Activated T-cell treated with anti-CD3 and anti-CD28 coated beads for 24 hours (primary cell): ENCODE measurements at regions not wholly inside any gene's neighbourhood (a gene's known extent, or its start where the extent isn't known, plus 50 kb on each side); places are given as distances from the start of the nearest gene placed in this dataset.
"Not testable (repeated sequence)": the region's sequence is repeated elsewhere in the genome, so short reads cannot be mapped to it uniquely, and the experiment has no call there.

Experiments used
- DNase-seq: peaks from one replicate; pipeline ENCODE4 v3.0.0-alpha.2; 2020; ENCODE audit warnings: low read depth

GRCh38 chr16:27600381-27600780 lies 50.4 kb downstream of the KATNIP start:
- DNase-seq, result no peak

- no peak for DNase-seq
These were observed 52.2 kb downstream of the KATNIP start for GRCh38 chr16:27602103-27602502.

- DNase-seq, result not testable (repeated sequence)
These were observed 55.7 kb downstream of the KATNIP start for GRCh38 chr16:27605500-27606106.

- no peak for DNase-seq
These were observed 61.4 kb downstream of the KATNIP start for GRCh38 chr16:27611340-27611739.

GRCh38 chr16:27613238-27613791 lies 63.4 kb downstream of the KATNIP start:
- no peak for DNase-seq

- no peak for DNase-seq
These were observed 67.7 kb downstream of the KATNIP start for GRCh38 chr16:27617665-27618064.

- DNase-seq, result no peak
These were observed 68.2 kb downstream of the KATNIP start for GRCh38 chr16:27618165-27618564.

GRCh38 chr16:27618606-27619327 lies 68.8 kb downstream of the KATNIP start:
- no peak for DNase-seq

- no peak for DNase-seq
These were observed 70.6 kb downstream of the KATNIP start for GRCh38 chr16:27620541-27620940.

- no peak for DNase-seq
These were observed 74.5 kb downstream of the KATNIP start for GRCh38 chr16:27624154-27625049.

GRCh38 chr16:27625050-27625697 lies 75.2 kb downstream of the KATNIP start:
- no peak for DNase-seq

- no peak for DNase-seq
These were observed 77.2 kb downstream of the KATNIP start for GRCh38 chr16:27627136-27627535.

- DNase-seq, result no peak
These were observed 78.4 kb downstream of the KATNIP start for GRCh38 chr16:27628241-27628942.

GRCh38 chr16:27628943-27629462 lies 79.1 kb downstream of the KATNIP start:
- not testable (repeated sequence) for DNase-seq

- no peak for DNase-seq
These were observed 82.3 kb downstream of the KATNIP start for GRCh38 chr16:27632216-27632615.

- no peak for DNase-seq
These were observed 83.3 kb downstream of the KATNIP start for GRCh38 chr16:27633221-27633620.

- no peak for DNase-seq
These were observed 83.8 kb downstream of the KATNIP start for GRCh38 chr16:27633721-27634120.

- DNase-seq, result no peak
These were observed 84.8 kb downstream of the KATNIP start for GRCh38 chr16:27634779-27635178.

GRCh38 chr16:27636453-27637240 lies 86.7 kb downstream of the KATNIP start:
- DNase-seq, result no peak

GRCh38 chr16:27638833-27639560 lies 89.1 kb downstream of the KATNIP start:
- DNase-seq, result no peak
